ENCODE measurements at regions not wholly inside any gene's neighbourhood (a gene's known extent, or its start where the extent isn't known, plus 50 kb on each side); places are given as distances from the start of the nearest gene placed in this dataset.

DNA sequence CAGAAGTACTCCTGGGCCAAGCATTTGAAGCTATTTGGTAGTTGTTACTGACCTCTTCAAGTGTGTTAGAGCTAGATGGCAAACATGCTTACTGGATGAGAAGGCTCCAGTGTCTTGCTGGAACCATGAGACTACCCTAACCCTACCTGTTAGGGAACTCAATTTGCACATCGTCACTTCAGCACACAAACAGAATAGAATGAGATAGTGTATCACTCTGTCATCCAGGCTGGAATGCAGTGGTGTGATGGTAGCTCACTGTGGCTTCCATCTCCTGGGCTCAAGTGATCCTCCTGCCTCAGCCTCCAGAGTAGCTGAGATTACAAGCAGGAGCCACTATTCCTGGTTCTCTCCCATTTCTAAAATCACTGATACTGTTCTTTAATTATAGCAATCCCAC, 417.0 kb upstream of the ATXN7L3B start:
- in situ Hi-C loops (cut with HindIII; ENCODE audit: low sequenced_read_pairs), result no loop called here
- no peak for DNase-seq (ENCODE audit: low read depth)
- no peak overlapping the region for H3K4me3 ChIP-seq (ENCODE audit: low read depth, low read length)
- TF ChIP-seq, protein P1, sequence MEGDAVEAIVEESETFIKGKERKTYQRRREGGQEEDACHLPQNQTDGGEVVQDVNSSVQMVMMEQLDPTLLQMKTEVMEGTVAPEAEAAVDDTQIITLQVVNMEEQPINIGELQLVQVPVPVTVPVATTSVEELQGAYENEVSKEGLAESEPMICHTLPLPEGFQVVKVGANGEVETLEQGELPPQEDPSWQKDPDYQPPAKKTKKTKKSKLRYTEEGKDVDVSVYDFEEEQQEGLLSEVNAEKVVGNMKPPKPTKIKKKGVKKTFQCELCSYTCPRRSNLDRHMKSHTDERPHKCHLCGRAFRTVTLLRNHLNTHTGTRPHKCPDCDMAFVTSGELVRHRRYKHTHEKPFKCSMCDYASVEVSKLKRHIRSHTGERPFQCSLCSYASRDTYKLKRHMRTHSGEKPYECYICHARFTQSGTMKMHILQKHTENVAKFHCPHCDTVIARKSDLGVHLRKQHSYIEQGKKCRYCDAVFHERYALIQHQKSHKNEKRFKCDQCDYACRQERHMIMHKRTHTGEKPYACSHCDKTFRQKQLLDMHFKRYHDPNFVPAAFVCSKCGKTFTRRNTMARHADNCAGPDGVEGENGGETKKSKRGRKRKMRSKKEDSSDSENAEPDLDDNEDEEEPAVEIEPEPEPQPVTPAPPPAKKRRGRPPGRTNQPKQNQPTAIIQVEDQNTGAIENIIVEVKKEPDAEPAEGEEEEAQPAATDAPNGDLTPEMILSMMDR (IDR thresholded peaks at IDR 0.05; ENCODE audit: low read depth, low read length, missing control alignments), result no peak

DNA sequence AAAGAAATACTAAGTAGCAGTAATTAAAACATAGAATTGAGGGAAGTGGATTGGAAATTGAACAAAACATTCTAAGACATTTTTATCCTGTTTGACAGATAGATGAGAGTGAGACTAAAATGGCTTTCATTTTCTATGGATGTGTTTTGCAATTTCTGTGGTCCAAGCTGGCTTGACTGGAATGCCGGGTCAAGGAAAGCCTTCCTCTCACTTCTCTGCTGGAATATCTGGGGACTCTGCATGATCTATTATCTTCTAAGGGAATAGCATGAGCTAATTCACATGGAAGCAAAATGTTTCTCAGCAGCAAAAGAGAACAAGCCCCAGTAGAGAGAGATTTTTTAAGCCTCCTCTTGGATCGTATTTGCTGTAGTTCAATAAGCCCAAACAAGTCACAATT, 407.9 kb upstream of the ATXN7L3B start:
- in situ Hi-C loops (cut with HindIII; ENCODE audit: low sequenced_read_pairs), result no loop called here
- TF ChIP-seq, protein P1 (IDR thresholded peaks at IDR 0.05; ENCODE audit: low read depth, low read length, missing control alignments), result no peak
- no peak for DNase-seq (ENCODE audit: low read depth)
- no peak overlapping the region for H3K4me3 ChIP-seq (ENCODE audit: low read depth, low read length)

DNA sequence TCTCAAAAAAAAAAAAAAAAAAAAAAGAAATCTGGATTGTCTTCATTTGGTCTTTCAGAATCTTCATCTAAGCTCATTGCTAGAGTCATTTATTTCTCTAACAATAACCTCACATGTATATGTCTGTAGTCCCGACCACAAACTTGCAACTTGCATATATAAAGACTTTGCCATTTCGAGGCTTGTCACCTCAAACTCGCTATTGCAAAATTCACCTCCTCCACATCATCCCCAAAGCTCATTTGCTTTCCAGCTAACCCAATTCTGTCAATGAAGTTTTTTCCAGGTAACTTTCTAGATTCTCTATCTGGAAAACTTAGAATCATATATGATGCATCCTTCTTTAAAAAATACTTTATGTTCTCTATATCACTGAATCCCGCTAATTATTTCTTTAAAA, 393.2 kb upstream of the ATXN7L3B start:
- TF ChIP-seq, protein P1 (IDR thresholded peaks at IDR 0.05; ENCODE audit: low read depth, low read length, missing control alignments), result no peak
- no peak overlapping the region for H3K4me3 ChIP-seq (ENCODE audit: low read depth, low read length)
- in situ Hi-C loops (cut with HindIII; ENCODE audit: low sequenced_read_pairs), result no loop called here
- DNase-seq (ENCODE audit: low read depth), result no peak

DNA sequence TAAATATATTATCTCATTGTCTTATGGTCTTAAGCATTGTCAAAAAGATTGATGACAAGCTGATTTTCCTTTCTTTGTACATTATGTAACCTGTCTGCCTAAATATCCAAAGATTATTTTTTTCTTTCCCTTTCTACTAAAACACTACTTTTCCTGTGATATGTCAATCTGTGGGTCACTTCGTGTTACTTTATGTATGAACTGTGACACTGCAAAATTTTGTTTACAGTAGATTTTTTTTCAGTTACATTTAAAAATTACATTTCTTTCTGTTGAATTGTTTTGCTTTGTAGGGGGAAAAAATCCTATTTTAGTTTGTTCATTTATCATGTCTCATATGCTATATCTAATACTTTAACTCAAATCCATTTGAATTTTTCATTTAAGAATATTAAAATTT, 392.3 kb upstream of the ATXN7L3B start:
- in situ Hi-C loops (cut with HindIII; ENCODE audit: low sequenced_read_pairs), result no loop called here
- DNase-seq (ENCODE audit: low read depth), result no peak
- no peak overlapping the region for H3K4me3 ChIP-seq (ENCODE audit: low read depth, low read length)
- TF ChIP-seq, protein P1 (IDR thresholded peaks at IDR 0.05; ENCODE audit: low read depth, low read length, missing control alignments), result no peak

DNA sequence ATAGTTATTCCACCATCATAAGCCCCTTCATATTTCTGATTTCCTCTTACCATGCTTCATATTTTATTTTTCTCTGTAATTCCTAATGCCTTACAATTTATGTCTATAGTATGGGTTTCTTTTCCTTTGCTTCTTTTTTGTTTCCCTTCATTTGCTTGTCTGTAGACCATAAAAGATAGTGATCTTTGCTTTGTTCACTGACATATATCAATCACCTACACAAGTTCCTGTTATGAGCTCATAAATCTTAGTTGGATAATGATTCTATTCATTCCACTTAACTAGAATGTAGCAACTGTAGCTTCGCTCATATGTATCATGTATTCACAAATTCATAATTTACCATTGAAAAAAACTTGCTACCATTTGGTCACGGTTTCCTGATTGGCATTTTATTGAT, 388.8 kb upstream of the ATXN7L3B start:
- TF ChIP-seq, protein P1 (IDR thresholded peaks at IDR 0.05; ENCODE audit: low read depth, low read length, missing control alignments), result no peak
- in situ Hi-C loops (cut with HindIII; ENCODE audit: low sequenced_read_pairs), result no loop called here
- no peak overlapping the region for H3K4me3 ChIP-seq (ENCODE audit: low read depth, low read length)
- DNase-seq (ENCODE audit: low read depth), result no peak

DNA sequence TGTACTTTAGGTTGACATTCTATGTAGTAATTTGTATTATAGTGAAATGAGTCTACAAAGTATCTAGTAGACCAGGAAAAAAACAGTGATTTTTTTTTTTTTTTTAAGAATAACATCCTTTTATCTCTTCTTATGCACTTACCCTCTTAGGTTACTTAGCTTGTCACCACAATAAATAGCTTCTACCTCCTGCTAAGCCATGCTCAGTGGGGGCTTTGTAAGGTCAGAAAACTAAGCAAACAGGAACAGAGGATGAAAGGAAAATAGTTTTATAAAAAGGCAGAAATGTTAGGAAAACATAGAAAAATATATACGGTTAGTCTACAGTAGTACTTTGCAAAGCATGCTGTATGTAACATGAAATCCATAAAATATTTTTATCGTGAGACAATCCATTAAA, 385.3 kb upstream of the ATXN7L3B start:
- TF ChIP-seq, protein P1 (IDR thresholded peaks at IDR 0.05; ENCODE audit: low read depth, low read length, missing control alignments), result no peak
- no peak for DNase-seq (ENCODE audit: low read depth)
- in situ Hi-C loops (cut with HindIII; ENCODE audit: low sequenced_read_pairs), result no loop called here

DNA sequence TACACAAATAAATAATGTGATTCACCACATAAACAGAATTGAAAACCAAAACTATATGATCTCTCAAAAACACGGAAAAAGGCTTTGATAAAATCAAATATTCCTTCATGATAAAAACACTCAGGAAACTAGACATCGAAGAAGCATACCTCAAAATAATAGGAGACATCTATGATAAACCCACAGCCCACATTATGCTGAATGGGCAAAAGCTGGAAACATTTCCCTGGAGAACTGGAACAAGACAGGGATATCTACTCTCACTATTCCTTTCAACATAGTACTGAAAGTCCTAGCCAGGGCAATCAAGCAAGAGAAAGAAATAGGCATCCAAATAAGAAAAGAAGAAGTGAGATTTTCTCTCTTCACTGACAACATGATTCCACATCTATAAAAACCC, 371.5 kb upstream of the ATXN7L3B start:
- H3K4me3 ChIP-seq (ENCODE audit: low read depth, low read length), result no peak overlapping the region
- DNase-seq (ENCODE audit: low read depth), result no peak
- TF ChIP-seq, protein P1 (IDR thresholded peaks at IDR 0.05; ENCODE audit: low read depth, low read length, missing control alignments), result no peak
- in situ Hi-C loops (cut with HindIII; ENCODE audit: low sequenced_read_pairs), result no loop called here

More for the DNA sequence above, 385.3 kb upstream of the ATXN7L3B start:
- H3K4me3 ChIP-seq (ENCODE audit: low read depth, low read length), result no peak overlapping the region
